ENCODE measurements at regions not wholly inside any gene's neighbourhood (a gene's known extent, or its start where the extent isn't known, plus 50 kb on each side); places are given as distances from the start of the nearest gene placed in this dataset.

GRCh38 chr10:20981419-20981953 lies 84.4 kb upstream of the NEBL start:
- no peak for TF ChIP-seq CTCF (IDR thresholded peaks at IDR 0.05; ENCODE audit: low read depth, low read length)
- no peak for TF ChIP-seq EZH2phosphoT487 (IDR thresholded peaks at IDR 0.05; ENCODE audit: low read depth)

Data from OCI-LY3 (cell line).